Embryonic facial prominence (tissue), 1 donor: ENCODE measurements at regions not wholly inside any gene's neighbourhood (a gene's known extent, or its start where the extent isn't known, plus 50 kb on each side); places are given as distances from the start of the nearest gene placed in this dataset.
A peak's percentile ranks its signal among the peaks of the same experiment; 100 is the strongest.

Source experiments
- DNase-seq: peaks from one replicate; pipeline ENCODE4 v3.0.0-alpha.2; 2016; ENCODE audit errors: extremely low spot score

GRCh38 chr3:39000008-39000450, 51.7 kb downstream of the SCN11A start:
- peak; percentile 18 for DNase-seq

GRCh38 chr3:38998086-38998485, 53.7 kb downstream of the SCN11A start:
- DNase-seq, result no peak

DNA sequence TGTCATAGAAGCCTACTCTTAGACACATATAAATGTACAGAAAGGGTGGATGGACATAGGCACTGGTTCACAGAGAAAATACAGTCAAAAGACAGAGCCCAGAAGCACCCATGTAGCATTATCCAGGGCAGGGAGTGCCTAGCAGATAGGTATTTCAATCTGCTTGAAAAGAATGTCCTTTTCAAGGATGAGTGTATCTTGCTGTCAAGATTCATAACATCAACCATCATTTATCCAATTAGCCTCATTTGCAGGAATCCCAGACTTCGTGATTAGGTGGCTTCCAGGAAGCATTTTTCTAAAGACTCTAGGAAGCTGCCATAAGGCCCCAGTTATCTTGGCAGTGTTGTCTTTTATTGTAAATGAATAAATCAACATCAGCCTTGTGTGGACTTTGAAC, 55.6 kb downstream of the SCN11A start:
- no peak for DNase-seq

DNA sequence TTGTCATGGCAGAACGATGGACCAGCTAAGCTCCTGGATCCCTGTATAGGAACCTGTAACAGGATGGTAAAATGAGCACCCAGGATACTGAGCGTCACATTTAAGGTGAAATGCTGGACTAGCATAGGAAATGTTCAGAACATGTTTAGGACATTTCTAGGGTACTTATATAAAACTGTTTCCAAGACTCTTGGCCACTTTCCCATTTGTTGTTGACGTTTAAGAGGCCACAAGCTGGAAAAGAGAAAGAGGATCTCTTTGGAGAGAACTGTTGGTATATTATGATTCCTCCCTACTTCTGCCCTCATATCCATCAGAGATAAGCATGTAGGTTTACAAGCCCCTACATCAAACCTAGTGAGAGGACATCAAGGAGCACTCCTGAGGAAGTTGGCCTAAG, 57.5 kb downstream of the SCN11A start:
- DNase-seq, result no peak

GRCh38 chr3:38992117-38992760, 59.5 kb downstream of the SCN11A start:
- no peak for DNase-seq

DNA sequence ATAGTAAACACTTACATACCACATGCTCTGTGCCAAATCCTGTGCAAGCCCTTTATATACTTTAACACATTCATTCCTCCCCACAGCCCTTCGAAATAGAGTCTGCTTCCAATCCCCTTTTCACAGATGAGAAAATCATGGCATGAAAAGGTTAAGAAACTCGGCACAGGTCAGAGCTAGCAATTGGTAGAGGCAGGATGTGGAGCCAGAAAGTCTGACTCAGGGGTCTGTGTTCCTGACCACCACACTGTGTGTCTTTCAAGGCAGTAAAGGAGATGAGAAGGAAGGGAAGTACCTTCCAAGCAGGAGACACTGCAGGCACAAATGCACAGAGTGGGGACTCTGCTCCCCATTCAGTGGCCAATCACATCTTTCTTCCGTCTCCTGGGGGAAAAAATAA, 61.1 kb downstream of the SCN11A start:
- DNase-seq, result no peak

DNA sequence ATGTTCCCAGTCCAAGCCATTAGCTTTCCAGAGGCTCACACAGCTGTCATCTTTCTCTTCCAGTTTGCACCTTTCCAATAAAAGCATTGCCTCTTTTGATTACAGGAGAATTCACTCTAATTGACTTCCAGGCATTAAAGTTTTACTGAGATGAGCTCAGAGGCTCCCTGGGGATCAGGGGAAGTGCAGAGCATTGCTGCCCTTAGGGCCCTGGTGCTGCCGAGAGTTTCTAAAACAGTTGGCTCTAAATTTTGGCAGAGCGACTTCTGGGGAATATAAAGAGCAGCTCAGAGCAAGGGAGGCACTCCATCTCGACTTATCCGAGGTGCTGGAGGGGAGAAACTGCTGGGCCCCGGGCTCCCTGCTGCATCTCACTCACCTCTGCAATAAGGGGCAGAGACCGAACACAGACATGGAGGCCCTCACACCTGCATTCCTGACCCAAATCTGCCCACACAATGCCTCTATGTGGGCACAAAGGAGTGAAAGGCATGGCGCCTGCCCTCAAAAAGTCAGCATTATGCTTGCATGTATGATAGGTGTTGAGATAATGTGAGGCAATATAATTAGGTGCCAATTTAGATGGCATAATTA, 61.7 kb downstream of the SCN11A start:
- DNase-seq, result no peak

GRCh38 chr3:38988955-38989354, 62.8 kb downstream of the SCN11A start:
- no peak for DNase-seq

- DNase-seq, result no peak
These were observed 64.3 kb downstream of the SCN11A start for GRCh38 chr3:38987456-38987855.

DNA sequence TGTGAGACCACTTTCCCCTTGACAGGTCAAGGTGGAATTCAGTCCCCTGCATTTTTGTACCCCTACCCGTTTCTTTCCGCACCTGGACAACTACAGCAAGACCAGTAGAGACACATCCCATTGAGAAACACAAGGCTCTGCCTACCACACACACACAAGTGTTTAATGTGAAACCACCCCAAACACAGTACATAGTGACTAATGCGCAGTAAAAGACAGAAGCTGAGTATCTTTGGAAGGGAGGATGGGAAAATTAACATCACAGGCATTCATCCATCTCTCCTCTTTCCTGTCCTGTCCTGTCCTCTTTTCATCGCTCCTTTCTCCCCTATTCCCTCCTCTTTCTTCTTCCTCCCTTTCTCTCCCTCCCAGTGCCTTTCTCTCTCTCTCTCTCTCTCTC, 64.8 kb downstream of the SCN11A start:
- no peak for DNase-seq

DNA sequence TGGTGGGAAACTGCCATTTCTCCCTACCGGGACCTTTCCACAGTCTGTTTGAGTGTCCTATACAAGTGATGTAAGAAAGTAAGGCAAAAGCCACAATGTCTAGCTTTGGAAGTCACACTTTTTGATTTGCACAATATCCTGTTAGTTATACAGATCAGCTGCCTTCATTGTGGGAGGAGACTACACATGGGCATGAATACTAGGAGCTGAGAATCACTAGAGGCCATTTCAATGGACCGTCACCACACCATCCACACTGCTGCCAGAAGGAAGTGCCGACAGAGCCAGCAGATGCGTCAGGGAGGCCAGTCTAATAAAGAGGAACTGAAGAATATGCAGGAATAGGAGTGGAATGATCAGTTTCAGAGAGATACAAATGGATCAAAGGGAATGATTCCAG, 65.8 kb downstream of the SCN11A start:
- no peak for DNase-seq

DNA sequence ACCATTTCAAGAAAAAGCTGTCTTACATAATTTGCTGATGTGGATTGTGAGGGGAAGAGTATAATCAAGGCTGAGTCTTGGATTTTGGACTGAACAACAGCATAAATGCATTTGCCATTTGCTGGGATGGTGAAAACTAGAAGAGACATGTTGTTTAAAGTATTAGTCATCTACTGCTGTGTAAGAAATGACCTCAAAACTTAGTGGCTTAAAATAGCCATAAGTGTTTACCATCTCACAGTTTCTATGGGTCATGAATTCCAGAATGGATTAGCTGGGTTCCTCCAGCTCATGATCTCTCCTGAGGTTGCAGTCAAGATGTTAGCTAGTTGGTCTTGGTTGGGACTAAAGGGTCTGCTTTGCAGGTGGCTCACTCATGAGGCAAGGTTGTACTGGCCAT, 66.2 kb downstream of the SCN11A start:
- DNase-seq, result no peak

GRCh38 chr3:38984731-38985130, 67.0 kb downstream of the SCN11A start:
- DNase-seq, result no peak

- no peak for DNase-seq
These were observed 67.6 kb downstream of the SCN11A start for GRCh38 chr3:38984110-38984509.

- no peak for DNase-seq
These were observed 70.8 kb downstream of the SCN11A start for GRCh38 chr3:38980938-38981337.

- no peak for DNase-seq
These were observed 73.0 kb downstream of the SCN11A start for GRCh38 chr3:38978729-38979128.

DNA sequence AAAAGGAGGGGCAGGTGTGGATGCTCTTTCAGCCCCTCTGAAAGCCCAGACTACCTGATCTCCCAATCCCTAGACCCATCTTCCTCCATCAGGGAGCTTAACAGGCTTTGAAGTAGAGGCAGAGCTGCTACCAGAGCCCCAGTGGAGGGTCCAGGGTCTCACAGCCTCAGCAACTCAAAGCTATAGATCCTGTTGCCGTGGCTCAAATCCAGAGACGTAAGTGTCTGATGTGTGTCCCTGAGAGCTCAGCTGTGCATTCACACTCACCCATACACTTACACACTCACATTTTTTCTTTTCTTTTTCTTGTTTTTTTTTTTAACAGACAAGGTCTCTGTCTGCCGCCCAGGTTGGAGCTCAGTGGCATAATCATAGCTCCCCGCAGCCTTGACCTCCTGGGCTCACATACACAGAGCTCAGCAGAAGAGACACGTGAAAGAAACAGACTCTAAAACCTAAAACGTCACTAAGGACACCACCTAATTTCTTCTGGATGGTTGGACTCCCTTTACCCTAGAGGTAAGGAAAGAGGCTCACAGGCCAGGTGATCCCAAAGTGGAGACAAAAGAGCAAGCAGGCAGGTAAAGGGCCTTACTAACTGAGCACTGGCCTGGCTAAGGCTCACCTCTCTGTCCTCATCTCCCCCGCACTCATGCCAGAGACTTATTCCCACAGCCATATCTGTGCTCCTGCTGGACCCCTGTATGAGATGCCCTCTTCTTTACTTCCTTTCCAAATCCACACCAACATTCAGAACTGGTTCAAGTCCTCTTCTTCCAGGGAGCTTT, 80.7 kb downstream of the SCN11A start:
- DNase-seq, result no peak

- DNase-seq, result no peak
These were observed 82.2 kb downstream of the SCN11A start for GRCh38 chr3:38969317-38970235.

GRCh38 chr3:38968891-38969290, 82.9 kb downstream of the SCN11A start:
- DNase-seq, result no peak

DNA sequence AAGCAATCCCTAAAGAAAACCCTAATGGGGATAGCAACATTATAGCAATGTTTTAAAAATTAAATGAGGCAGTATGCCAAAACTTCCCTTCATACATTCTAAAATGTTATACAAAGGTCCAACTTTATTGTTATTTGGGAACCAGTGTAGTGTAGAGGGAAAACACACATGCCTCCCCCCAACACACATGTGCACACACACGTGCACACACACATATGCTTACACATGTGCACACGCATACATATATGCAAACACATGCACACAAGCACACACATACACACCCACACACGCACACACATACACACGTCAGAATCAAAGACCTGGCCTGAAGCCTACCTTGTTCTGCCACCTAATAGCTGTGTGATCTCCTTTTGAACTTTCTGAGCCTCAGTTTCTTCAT, 83.3 kb downstream of the SCN11A start:
- DNase-seq, result no peak

GRCh38 chr3:38967693-38967989, 84.1 kb downstream of the SCN11A start:
- no peak for DNase-seq
